Right lobe of liver (tissue), 4 donors: ENCODE measurements at regions not wholly inside any gene's neighbourhood (a gene's known extent, or its start where the extent isn't known, plus 50 kb on each side); places are given as distances from the start of the nearest gene placed in this dataset.

Experiments used
- CTCF ChIP-seq, 4 donors: fragments of 200-600 bp in 3 of 4; fragments of 450-650 bp in 1 of 4; IDR thresholded peaks; one replicate each; pipeline versions ENCODE4 v1.5.1 to v1.8.0; 2016 to 2022; ENCODE audit warnings: antibody characterized with exemption in 4 of 4, mild to moderate bottlenecking in 2 of 4
- POLR2A ChIP-seq: fragments of 450-650 bp; IDR thresholded peaks from one replicate; pipeline ENCODE4 v1.6.1; 2017; ENCODE audit warnings: antibody characterized with exemption, mild to moderate bottlenecking
- donor health status: DM: no; HTN: no; CAD: no.
- donor health status: DM: no; HTN: no; CAD: no.
- donor health status: DM: no; HTN: yes; CAD: no.

GRCh38 chr17:56656701-56657327, 63.3 kb downstream of the NOG start:
- TF ChIP-seq CTCF (IDR thresholded peaks at IDR 0.05) (no peak), POLR2A (no peak)
